ENCODE measurements at regions not wholly inside any gene's neighbourhood (a gene's known extent, or its start where the extent isn't known, plus 50 kb on each side); places are given as distances from the start of the nearest gene placed in this dataset.

GRCh38 chr2:125373293-125373692, 1282.7 kb upstream of the GYPC start:
- no peak for DNase-seq (ENCODE audit: low spot score)
- Histone ChIP-seq H3K27me3 (ENCODE audit: control insufficient read depth in 4 of 4, insufficient read depth in 4 of 4, low read length in 3 of 4) (no peaks in the 10 kb centered on the region), H3K4me1 (ENCODE audit: control insufficient read depth in 4 of 4, insufficient read depth in 4 of 4, low read length in 3 of 4) (no peaks in the 10 kb centered on the region), H3K4me3 (ENCODE audit: low read depth in 1 of 3, low read length in 3 of 3) (no peak overlapping the region), H3K9me3 (ENCODE audit: control insufficient read depth in 4 of 4, low read length in 3 of 4) (no peaks in the 10 kb centered on the region), H3K27ac (ENCODE audit: low read depth in 1 of 2, low read length in 2 of 2) (no peak overlapping the region), H3K9ac (ENCODE audit: low read depth in 1 of 2, low read length in 2 of 2) (no peak overlapping the region), H3K36me3 (ENCODE audit: control insufficient read depth in 4 of 4, insufficient read depth in 3 of 4, low read depth in 1 of 4, low read length in 3 of 4) (no peaks in the 10 kb centered on the region)
- 52% methylated on average over 1 of the region's 1 CpG for WGBS
- TF ChIP-seq JUND (IDR thresholded peaks at IDR 0.05), result no peak
- no peak for TF ChIP-seq ATF3 (IDR thresholded peaks at IDR 0.05)
- TF ChIP-seq CTCF (IDR thresholded peaks at IDR 0.05; ENCODE audit: low read depth, low read length, missing input control), result no peak
- no peak for TF ChIP-seq MAX (IDR thresholded peaks at IDR 0.05)
- no peak for TF ChIP-seq RAD21 (IDR thresholded peaks at IDR 0.05)
- TF ChIP-seq TAF1 (conservative IDR thresholded peaks at IDR 0.05), result no peak
- TF ChIP-seq EGR1 (IDR thresholded peaks at IDR 0.05; ENCODE audit: low read depth in 2 of 2), result no peak
- no peak for TF ChIP-seq NR2F2 (IDR thresholded peaks at IDR 0.05)
- TF ChIP-seq ZBTB33 (IDR thresholded peaks at IDR 0.05), result no peak

- no peak for DNase-seq (ENCODE audit: low spot score)
- H3K27me3 ChIP-seq (ENCODE audit: control insufficient read depth in 4 of 4, insufficient read depth in 4 of 4, low read length in 3 of 4), result no peaks in the 10 kb centered on the region
- no peaks in the 10 kb centered on the region for H3K9me3 ChIP-seq (ENCODE audit: control insufficient read depth in 4 of 4, low read length in 3 of 4)
- H3K27ac ChIP-seq (ENCODE audit: low read depth in 1 of 2, low read length in 2 of 2), result no peak overlapping the region
- H3K4me3 ChIP-seq (ENCODE audit: low read depth in 1 of 3, low read length in 3 of 3), result no peak overlapping the region
- no peaks in the 10 kb centered on the region for H3K36me3 ChIP-seq (ENCODE audit: control insufficient read depth in 4 of 4, insufficient read depth in 3 of 4, low read depth in 1 of 4, low read length in 3 of 4)
- TF ChIP-seq ATF3 (IDR thresholded peaks at IDR 0.05) (no peak), REST (IDR thresholded peaks at IDR 0.05) (no peak), RXRA (IDR thresholded peaks at IDR 0.05) (no peak), NR2F2 (IDR thresholded peaks at IDR 0.05) (no peak), CTCF (IDR thresholded peaks at IDR 0.05; ENCODE audit: low read depth, low read length, missing input control) (no peak), TAF1 (conservative IDR thresholded peaks at IDR 0.05) (no peak), GABPA (IDR thresholded peaks at IDR 0.05 in 1 of 2, conservative IDR thresholded peaks at IDR 0.05 in 1 of 2) (no peak)
- H3K9ac ChIP-seq (ENCODE audit: low read depth in 1 of 2, low read length in 2 of 2), result no peak overlapping the region
- 71% methylated on average over 7 of the region's 7 CpGs for WGBS
- H3K4me1 ChIP-seq (ENCODE audit: control insufficient read depth in 4 of 4, insufficient read depth in 4 of 4, low read length in 3 of 4), result no peaks in the 10 kb centered on the region
These were observed 1269.9 kb upstream of the GYPC start for GRCh38 chr2:125386074-125386473.
